HAP-1 (cell line): ENCODE measurements at regions not wholly inside any gene's neighbourhood (a gene's known extent, or its start where the extent isn't known, plus 50 kb on each side); places are given as distances from the start of the nearest gene placed in this dataset.

Experiments
- DNase-seq, 2 experiments: peaks; one replicate each; pipeline ENCODE4 v3.0.0-alpha.2; 2016 to 2020; ENCODE audit warnings: low spot score in 2 of 2
- H3K27me3 ChIP-seq: fragments of 250-450 bp; sonication (Bioruptor Pico); 2 replicates; pipeline ENCODE4 v1.5.1; 2020; ENCODE audit warnings: low read depth, mild to moderate bottlenecking, moderate library complexity
- H3K36me3 ChIP-seq: fragments of 250-450 bp; sonication (Bioruptor Pico); replicated peaks from 2 replicates; pipeline ENCODE4 v1.5.1; 2020; ENCODE audit warnings: mild to moderate bottlenecking
- H3K4me1 ChIP-seq: fragments of 250-450 bp; sonication (Bioruptor Pico); 2 replicates; pipeline ENCODE4 v1.5.1; 2020; ENCODE audit warnings: mild to moderate bottlenecking
- H3K4me3 ChIP-seq: fragments of 250-450 bp; sonication (Bioruptor Pico); 2 replicates; pipeline ENCODE4 v1.5.1; 2020; ENCODE audit warnings: mild to moderate bottlenecking, moderate library complexity
- H3K9me3 ChIP-seq: fragments of 250-450 bp; sonication (Bioruptor Pico); 2 replicates; pipeline ENCODE4 v1.5.1; 2020; ENCODE audit warnings: mild to moderate bottlenecking, moderate library complexity
- in situ Hi-C: fragments of 300-500 bp; cut with MboI; formaldehyde crosslinking; loops from 3 replicates; pipeline ENCODE4 v1.14.3; 2020; ENCODE audit warnings: low sequenced_read_pairs, inconsistent platforms, mixed read lengths

- H3K4me3 ChIP-seq = no peak overlapping the region
- H3K9me3 ChIP-seq = no peaks in the 10 kb centered on the region
- H3K36me3 ChIP-seq = no peaks in the 10 kb centered on the region
- no peak for DNase-seq
- H3K4me1 ChIP-seq = no peaks in the 10 kb centered on the region
- in situ Hi-C loops = no loop called here
- no peaks in the 10 kb centered on the region for H3K27me3 ChIP-seq
These were observed 503.8 kb downstream of the INHBA start for GRCh38 chr7:41199136-41199535.

- no peak for DNase-seq
- Histone ChIP-seq H3K36me3 (no peaks in the 10 kb centered on the region), H3K9me3 (no peaks in the 10 kb centered on the region), H3K4me1 (no peaks in the 10 kb centered on the region), H3K4me3 (no peak overlapping the region), H3K27me3 (no peaks in the 10 kb centered on the region)
- in situ Hi-C loops = no loop called here
These were observed 504.4 kb downstream of the INHBA start for GRCh38 chr7:41198502-41198901.

GRCh38 chr7:41197769-41198168 is 505.1 kb downstream of the INHBA start:
- no peak overlapping the region for H3K4me3 ChIP-seq
- H3K4me1 ChIP-seq = no peaks in the 10 kb centered on the region
- in situ Hi-C loops = no loop called here
- no peaks in the 10 kb centered on the region for H3K9me3 ChIP-seq
- no peaks in the 10 kb centered on the region for H3K27me3 ChIP-seq
- H3K36me3 ChIP-seq = no peaks in the 10 kb centered on the region
- DNase-seq = no peak

GRCh38 chr7:41193738-41194282 is 509.1 kb downstream of the INHBA start:
- no peaks in the 10 kb centered on the region for H3K36me3 ChIP-seq
- H3K9me3 ChIP-seq = no peaks in the 10 kb centered on the region
- in situ Hi-C loops = no loop called here
- no peak for DNase-seq
- H3K4me3 ChIP-seq = no peak overlapping the region
- H3K4me1 ChIP-seq = no peaks in the 10 kb centered on the region
- H3K27me3 ChIP-seq = no peaks in the 10 kb centered on the region

GRCh38 chr7:41190581-41190980 is 512.3 kb downstream of the INHBA start:
- no peaks in the 10 kb centered on the region for H3K9me3 ChIP-seq
- H3K4me3 ChIP-seq = no peak overlapping the region
- H3K36me3 ChIP-seq = no peaks in the 10 kb centered on the region
- DNase-seq = no peak
- in situ Hi-C loops = no loop called here
- H3K4me1 ChIP-seq = no peaks in the 10 kb centered on the region
- no peaks in the 10 kb centered on the region for H3K27me3 ChIP-seq

GRCh38 chr7:41189866-41190265 is 513.0 kb downstream of the INHBA start:
- in situ Hi-C loops = no loop called here
- H3K4me1 ChIP-seq = no peaks in the 10 kb centered on the region
- DNase-seq = no peak

GRCh38 chr7:41188163-41189130 is 514.4 kb downstream of the INHBA start:
- no peaks in the 10 kb centered on the region for H3K36me3 ChIP-seq
- no peak for DNase-seq
- no peaks in the 10 kb centered on the region for H3K27me3 ChIP-seq
- H3K9me3 ChIP-seq = no peaks in the 10 kb centered on the region
- no peaks in the 10 kb centered on the region for H3K4me1 ChIP-seq
- in situ Hi-C loops = no loop called here
- H3K4me3 ChIP-seq = no peak overlapping the region

More at GRCh38 chr7:41189866-41190265, 513.0 kb downstream of the INHBA start:
- H3K36me3 ChIP-seq = no peaks in the 10 kb centered on the region
- H3K4me3 ChIP-seq = no peak overlapping the region
- H3K9me3 ChIP-seq = no peaks in the 10 kb centered on the region
- H3K27me3 ChIP-seq = no peaks in the 10 kb centered on the region

GRCh38 chr7:41187322-41187721 is 515.6 kb downstream of the INHBA start:
- Histone ChIP-seq H3K4me1 (no peaks in the 10 kb centered on the region), H3K36me3 (no peaks in the 10 kb centered on the region), H3K9me3 (no peaks in the 10 kb centered on the region), H3K4me3 (no peak overlapping the region), H3K27me3 (no peaks in the 10 kb centered on the region)
- no peak for DNase-seq
- in situ Hi-C loops = no loop called here

- Histone ChIP-seq H3K4me1 (no peaks in the 10 kb centered on the region), H3K27me3 (no peaks in the 10 kb centered on the region), H3K4me3 (no peak overlapping the region), H3K36me3 (no peaks in the 10 kb centered on the region), H3K9me3 (no peaks in the 10 kb centered on the region)
- in situ Hi-C loops = no loop called here
- no peak for DNase-seq
These were observed 517.0 kb downstream of the INHBA start for GRCh38 chr7:41185851-41186250.

- no peaks in the 10 kb centered on the region for H3K36me3 ChIP-seq
- H3K27me3 ChIP-seq = no peaks in the 10 kb centered on the region
- H3K4me3 ChIP-seq = no peak overlapping the region
- in situ Hi-C loops = no loop called here
- H3K9me3 ChIP-seq = no peaks in the 10 kb centered on the region
- DNase-seq = no peak
- no peaks in the 10 kb centered on the region for H3K4me1 ChIP-seq
These were observed 519.1 kb downstream of the INHBA start for GRCh38 chr7:41183741-41184140.

GRCh38 chr7:41182782-41183181 is 520.1 kb downstream of the INHBA start:
- Histone ChIP-seq H3K9me3 (no peaks in the 10 kb centered on the region), H3K27me3 (no peaks in the 10 kb centered on the region), H3K36me3 (no peaks in the 10 kb centered on the region), H3K4me1 (no peaks in the 10 kb centered on the region), H3K4me3 (no peak overlapping the region)
- in situ Hi-C loops = no loop called here
- DNase-seq = no peak

GRCh38 chr7:41175435-41175834 is 527.5 kb downstream of the INHBA start:
- no peaks in the 10 kb centered on the region for H3K36me3 ChIP-seq
- no peaks in the 10 kb centered on the region for H3K4me1 ChIP-seq
- H3K9me3 ChIP-seq = no peaks in the 10 kb centered on the region
- no peak for DNase-seq
- in situ Hi-C loops = no loop called here
- no peak overlapping the region for H3K4me3 ChIP-seq
- no peaks in the 10 kb centered on the region for H3K27me3 ChIP-seq

- Histone ChIP-seq H3K4me1 (no peaks in the 10 kb centered on the region), H3K36me3 (no peaks in the 10 kb centered on the region), H3K27me3 (no peaks in the 10 kb centered on the region), H3K4me3 (no peak overlapping the region), H3K9me3 (no peaks in the 10 kb centered on the region)
- DNase-seq = no peak
- in situ Hi-C loops = no loop called here
These were observed 528.4 kb downstream of the INHBA start for GRCh38 chr7:41174521-41174920.

GRCh38 chr7:41170466-41170865 is 532.4 kb downstream of the INHBA start:
- no peaks in the 10 kb centered on the region for H3K27me3 ChIP-seq
- H3K4me3 ChIP-seq = no peak overlapping the region
- no peak for DNase-seq
- in situ Hi-C loops = no loop called here
- no peaks in the 10 kb centered on the region for H3K36me3 ChIP-seq
- H3K9me3 ChIP-seq = no peaks in the 10 kb centered on the region; the same call in 1 of the 2 replicates
- H3K4me1 ChIP-seq = no peaks in the 10 kb centered on the region
